ENCODE measurements at regions not wholly inside any gene's neighbourhood (a gene's known extent, or its start where the extent isn't known, plus 50 kb on each side); places are given as distances from the start of the nearest gene placed in this dataset.

GRCh38 chr12:46907791-46908190 is 82.0 kb upstream of the SLC38A4 start:
- H3K36me3 ChIP-seq, result no peaks in the 10 kb centered on the region
- TF ChIP-seq, protein P1, sequence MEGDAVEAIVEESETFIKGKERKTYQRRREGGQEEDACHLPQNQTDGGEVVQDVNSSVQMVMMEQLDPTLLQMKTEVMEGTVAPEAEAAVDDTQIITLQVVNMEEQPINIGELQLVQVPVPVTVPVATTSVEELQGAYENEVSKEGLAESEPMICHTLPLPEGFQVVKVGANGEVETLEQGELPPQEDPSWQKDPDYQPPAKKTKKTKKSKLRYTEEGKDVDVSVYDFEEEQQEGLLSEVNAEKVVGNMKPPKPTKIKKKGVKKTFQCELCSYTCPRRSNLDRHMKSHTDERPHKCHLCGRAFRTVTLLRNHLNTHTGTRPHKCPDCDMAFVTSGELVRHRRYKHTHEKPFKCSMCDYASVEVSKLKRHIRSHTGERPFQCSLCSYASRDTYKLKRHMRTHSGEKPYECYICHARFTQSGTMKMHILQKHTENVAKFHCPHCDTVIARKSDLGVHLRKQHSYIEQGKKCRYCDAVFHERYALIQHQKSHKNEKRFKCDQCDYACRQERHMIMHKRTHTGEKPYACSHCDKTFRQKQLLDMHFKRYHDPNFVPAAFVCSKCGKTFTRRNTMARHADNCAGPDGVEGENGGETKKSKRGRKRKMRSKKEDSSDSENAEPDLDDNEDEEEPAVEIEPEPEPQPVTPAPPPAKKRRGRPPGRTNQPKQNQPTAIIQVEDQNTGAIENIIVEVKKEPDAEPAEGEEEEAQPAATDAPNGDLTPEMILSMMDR (IDR thresholded peaks at IDR 0.05), result no peak
- no peak for TF ChIP-seq POLR2A (IDR thresholded peaks at IDR 0.05)
- H3K27me3 ChIP-seq, result no peaks in the 10 kb centered on the region
- no peak overlapping the region for H3K27ac ChIP-seq
- no peaks in the 10 kb centered on the region for H3K9me3 ChIP-seq
- no peaks in the 10 kb centered on the region for H3K4me1 ChIP-seq
- no peak for DNase-seq
- no peak overlapping the region for H3K4me3 ChIP-seq

DNA sequence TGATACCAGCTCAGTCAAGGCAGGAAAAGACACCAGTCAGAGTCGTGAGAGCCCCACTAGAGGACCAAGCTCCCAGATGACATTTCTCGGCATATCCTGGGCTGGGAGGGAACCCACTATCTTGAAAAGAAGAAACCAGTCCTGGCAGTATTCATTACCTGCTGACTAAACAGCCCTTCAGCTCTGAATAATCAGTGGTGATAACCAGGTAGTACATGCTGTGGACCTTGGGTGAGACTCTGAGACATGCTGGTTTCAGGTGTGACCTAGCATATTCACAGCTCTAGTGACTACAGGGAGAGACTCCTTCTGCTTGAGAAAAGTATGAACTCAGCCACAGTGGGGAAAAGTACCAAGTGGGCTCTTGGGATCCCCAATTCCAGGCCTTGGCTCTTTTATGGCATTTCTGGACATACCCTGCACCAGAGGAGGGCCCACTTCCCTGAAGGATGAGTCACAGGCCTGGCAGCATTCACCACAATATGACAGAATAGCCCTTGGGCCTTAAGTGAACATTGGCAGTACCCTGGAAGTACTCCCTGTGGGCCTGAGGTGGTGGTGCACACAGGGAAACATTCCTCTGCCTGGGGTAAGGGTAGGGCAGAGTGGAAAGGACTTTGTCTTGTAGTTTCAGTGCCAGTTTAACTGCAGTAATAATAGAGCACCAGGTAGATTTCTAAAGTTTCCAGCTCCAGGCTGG is 82.6 kb upstream of the SLC38A4 start:
- no peaks in the 10 kb centered on the region for H3K36me3 ChIP-seq
- H3K27ac ChIP-seq, result no peak overlapping the region
- no peaks in the 10 kb centered on the region for H3K4me1 ChIP-seq
- H3K4me3 ChIP-seq, result no peak overlapping the region
- H3K9me3 ChIP-seq, result no peaks in the 10 kb centered on the region
- no peaks in the 10 kb centered on the region for H3K27me3 ChIP-seq
- no peak for TF ChIP-seq POLR2A (IDR thresholded peaks at IDR 0.05)
- TF ChIP-seq, protein P1 (IDR thresholded peaks at IDR 0.05), result no peak
- no peak for DNase-seq

DNA sequence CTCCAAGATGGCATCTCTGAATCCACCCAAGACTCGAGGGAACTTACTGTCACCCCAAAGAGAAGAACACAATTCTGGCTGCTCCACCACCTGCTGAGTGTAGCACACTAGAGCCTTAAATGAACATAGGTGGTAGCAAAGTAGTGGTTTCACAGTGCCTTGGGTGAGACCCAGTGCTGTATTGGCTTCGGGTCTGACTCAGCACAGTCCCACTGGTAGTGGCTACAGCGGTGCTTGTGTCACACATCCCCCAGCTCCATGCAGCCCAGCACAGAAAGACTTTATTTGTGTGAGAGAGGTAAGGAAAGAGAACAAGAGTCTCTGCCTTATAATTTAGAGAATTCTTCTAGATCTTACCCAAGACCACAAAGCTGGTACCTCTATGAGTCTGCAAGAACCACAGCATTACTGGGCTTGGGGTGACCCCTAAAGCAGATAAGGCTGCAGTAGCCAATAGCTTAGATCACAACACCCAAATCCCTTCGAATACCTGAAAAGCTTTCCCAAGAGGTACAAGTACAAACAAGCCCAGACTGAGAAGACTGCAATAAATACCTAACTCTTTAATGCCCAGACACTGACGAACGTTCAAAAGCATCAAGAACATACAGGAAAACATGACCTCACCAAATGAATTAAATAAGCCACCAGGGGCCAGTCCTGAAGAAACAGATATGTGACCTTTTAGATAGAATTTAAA is 83.3 kb upstream of the SLC38A4 start:
- H3K9me3 ChIP-seq, result no peaks in the 10 kb centered on the region
- DNase-seq, result no peak
- no peaks in the 10 kb centered on the region for H3K27me3 ChIP-seq
- no peak for TF ChIP-seq POLR2A (IDR thresholded peaks at IDR 0.05)
- TF ChIP-seq, protein P1 (IDR thresholded peaks at IDR 0.05), result no peak
- no peak overlapping the region for H3K4me3 ChIP-seq
- H3K4me1 ChIP-seq, result no peaks in the 10 kb centered on the region
- no peak overlapping the region for H3K27ac ChIP-seq
- H3K36me3 ChIP-seq, result no peaks in the 10 kb centered on the region

DNA sequence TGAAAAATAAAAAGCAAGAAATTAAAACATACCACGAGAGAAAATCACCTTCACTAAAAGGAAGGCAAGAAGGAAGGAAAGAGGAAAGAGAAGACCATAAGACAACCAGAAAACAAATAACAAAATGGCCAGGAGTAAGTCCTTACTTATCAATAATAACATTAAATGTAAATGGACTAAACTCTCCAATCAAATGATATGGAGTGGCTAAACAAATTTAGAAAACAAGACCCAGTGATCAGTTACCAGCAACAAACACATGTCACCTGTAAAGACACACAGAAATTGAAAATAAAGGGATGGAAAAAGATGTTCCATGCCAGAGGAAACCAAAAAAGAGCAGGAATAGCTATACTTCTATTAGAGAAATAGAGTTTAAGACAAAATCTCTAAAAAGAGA is 85.0 kb upstream of the SLC38A4 start:
- Histone ChIP-seq H3K4me3 (no peak overlapping the region), H3K36me3 (no peaks in the 10 kb centered on the region), H3K9me3 (no peaks in the 10 kb centered on the region), H3K27me3 (no peaks in the 10 kb centered on the region), H3K4me1 (no peaks in the 10 kb centered on the region), H3K27ac (no peak overlapping the region)
- no peak for TF ChIP-seq POLR2A (IDR thresholded peaks at IDR 0.05)
- TF ChIP-seq, protein P1 (IDR thresholded peaks at IDR 0.05), result no peak
- no peak for DNase-seq

DNA sequence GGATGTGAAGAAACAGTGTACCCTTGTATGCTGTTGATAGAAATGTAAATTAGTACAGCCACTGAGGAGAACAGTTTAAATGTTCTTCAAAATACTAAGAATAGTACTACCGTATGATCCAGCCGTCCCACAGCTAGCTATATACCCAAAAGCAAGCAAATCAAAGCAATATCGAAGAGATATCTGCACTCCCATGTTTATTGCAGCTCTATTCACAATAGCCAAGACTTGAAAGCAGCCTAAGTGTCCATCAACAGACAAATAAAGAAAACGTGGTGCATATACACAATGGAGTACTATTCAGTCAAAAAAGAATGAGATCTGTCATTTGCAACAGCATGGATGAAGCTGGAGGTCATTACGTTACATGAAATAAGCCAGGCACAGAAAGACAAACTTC is 88.5 kb upstream of the SLC38A4 start:
- Histone ChIP-seq H3K4me3 (no peak overlapping the region), H3K36me3 (no peaks in the 10 kb centered on the region), H3K27me3 (no peaks in the 10 kb centered on the region), H3K4me1 (no peaks in the 10 kb centered on the region), H3K9me3 (no peaks in the 10 kb centered on the region), H3K27ac (no peak overlapping the region)
- TF ChIP-seq POLR2A (IDR thresholded peaks at IDR 0.05), result no peak
- TF ChIP-seq, protein P1 (IDR thresholded peaks at IDR 0.05), result no peak
- no peak for DNase-seq

Measured in Peyer's patch (tissue), 4 donors.